ENCODE measurements at regions not wholly inside any gene's neighbourhood (a gene's known extent, or its start where the extent isn't known, plus 50 kb on each side); places are given as distances from the start of the nearest gene placed in this dataset.
"Not testable (repeated sequence)": the region's sequence is repeated elsewhere in the genome, so short reads cannot be mapped to it uniquely, and the experiment has no call there.

DNA sequence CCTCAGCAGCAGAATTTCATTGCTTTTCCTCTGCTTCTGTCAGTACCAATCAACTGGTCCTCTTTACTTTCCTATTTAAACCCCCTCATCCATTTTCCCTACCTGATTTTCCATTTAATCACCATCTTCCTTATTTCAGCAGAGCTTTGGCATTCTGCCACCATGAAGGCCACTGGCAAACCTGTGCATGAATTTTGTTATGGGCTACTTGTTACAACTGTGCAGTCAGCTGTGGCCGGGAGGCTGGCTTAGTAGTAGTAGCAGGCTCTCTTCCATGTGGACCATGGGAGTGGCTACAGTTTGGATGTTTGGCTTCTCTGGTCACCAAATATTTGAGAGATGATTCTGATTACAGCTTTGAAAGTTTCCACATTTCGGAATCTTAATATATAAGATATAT is 976.6 kb upstream of the SEMA6A start:
- Histone ChIP-seq H3K9me3 (ENCODE audit: control insufficient read depth in 1 of 2, low read length in 2 of 2) (no peaks in the 10 kb centered on the region), H3K27me3 (ENCODE audit: control insufficient read depth in 1 of 2, insufficient read depth in 2 of 2, low read length in 2 of 2) (no peaks in the 10 kb centered on the region), H3K4me1 (ENCODE audit: control insufficient read depth in 1 of 2, insufficient read depth in 2 of 2, low read length in 2 of 2) (no peaks in the 10 kb centered on the region), H3K9ac (ENCODE audit: low read depth in 1 of 2, low read length in 2 of 2) (no peak overlapping the region), H3K36me3 (ENCODE audit: control insufficient read depth in 1 of 2, insufficient read depth in 2 of 2, low read length in 2 of 2) (no peaks in the 10 kb centered on the region), H3K4me3 (ENCODE audit: low read depth in 1 of 2, low read length in 2 of 2) (no peak overlapping the region), H3K27ac (ENCODE audit: low read depth, low read length) (no peak overlapping the region)

DNA sequence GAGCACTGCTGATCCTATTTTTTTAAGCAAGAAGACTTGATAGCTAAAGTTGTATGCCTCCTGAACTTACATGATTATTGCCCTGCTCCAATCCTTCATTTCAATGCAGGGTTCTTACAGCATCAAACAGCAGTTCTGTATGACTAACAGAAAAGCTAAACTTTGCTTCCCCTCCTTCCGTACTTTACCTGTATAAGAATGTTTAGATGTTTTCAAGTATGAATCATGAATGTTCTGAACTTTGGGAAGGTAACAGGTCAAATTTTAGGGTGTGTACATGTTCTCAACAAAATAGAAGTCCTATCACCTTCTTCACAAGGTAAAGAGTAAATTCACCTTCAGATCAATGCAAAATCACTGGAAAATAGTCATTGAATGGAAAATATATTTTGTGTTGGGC is 972.6 kb upstream of the SEMA6A start:
- Histone ChIP-seq H3K36me3 (ENCODE audit: control insufficient read depth in 1 of 2, insufficient read depth in 2 of 2, low read length in 2 of 2) (no peaks in the 10 kb centered on the region), H3K9ac (ENCODE audit: low read depth in 1 of 2, low read length in 2 of 2) (no peak overlapping the region), H3K27me3 (ENCODE audit: control insufficient read depth in 1 of 2, insufficient read depth in 2 of 2, low read length in 2 of 2) (no peaks in the 10 kb centered on the region), H3K4me3 (ENCODE audit: low read depth in 1 of 2, low read length in 2 of 2) (no peak overlapping the region), H3K4me1 (ENCODE audit: control insufficient read depth in 1 of 2, insufficient read depth in 2 of 2, low read length in 2 of 2) (no peaks in the 10 kb centered on the region), H3K27ac (ENCODE audit: low read depth, low read length) (no peak overlapping the region), H3K9me3 (ENCODE audit: control insufficient read depth in 1 of 2, low read length in 2 of 2) (no peaks in the 10 kb centered on the region)

- H3K4me3 ChIP-seq (ENCODE audit: low read depth in 1 of 2, low read length in 2 of 2) = no peak overlapping the region
- no peaks in the 10 kb centered on the region for H3K9me3 ChIP-seq (ENCODE audit: control insufficient read depth in 1 of 2, low read length in 2 of 2)
- no peaks in the 10 kb centered on the region for H3K4me1 ChIP-seq (ENCODE audit: control insufficient read depth in 1 of 2, insufficient read depth in 2 of 2, low read length in 2 of 2)
- no peaks in the 10 kb centered on the region for H3K36me3 ChIP-seq (ENCODE audit: control insufficient read depth in 1 of 2, insufficient read depth in 2 of 2, low read length in 2 of 2)
- no peak overlapping the region for H3K9ac ChIP-seq (ENCODE audit: low read depth in 1 of 2, low read length in 2 of 2)
- H3K27ac ChIP-seq (ENCODE audit: low read depth, low read length) = no peak overlapping the region
- no peaks in the 10 kb centered on the region for H3K27me3 ChIP-seq (ENCODE audit: control insufficient read depth in 1 of 2, insufficient read depth in 2 of 2, low read length in 2 of 2)
Observed at GRCh38 chr5:117539692-117540091, 965.1 kb upstream of the SEMA6A start.

DNA sequence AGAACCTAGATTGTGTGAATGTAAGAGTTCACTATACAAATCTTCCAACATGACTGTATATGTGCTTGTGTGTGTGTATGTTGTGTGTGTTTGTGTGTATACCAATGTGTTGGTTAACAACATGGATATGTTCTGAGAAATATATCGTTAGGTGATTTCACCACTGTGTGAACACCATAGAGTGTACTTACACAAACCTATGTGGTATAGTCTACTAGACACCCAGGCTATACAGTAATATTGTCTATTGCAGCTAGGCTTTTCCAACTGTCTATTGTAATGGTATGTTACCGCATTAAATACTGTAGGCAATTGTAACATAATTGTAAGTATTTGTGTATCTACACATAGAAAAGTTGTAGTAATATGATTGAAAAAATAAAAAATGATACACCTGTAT is 959.2 kb upstream of the SEMA6A start:
- peaks cover 0 to 3% of the 10 kb centered on the region in 2 donors for H3K9me3 ChIP-seq (ENCODE audit: control insufficient read depth in 1 of 2, low read length in 2 of 2)
- H3K4me3 ChIP-seq (ENCODE audit: low read depth in 1 of 2, low read length in 2 of 2) = no peak overlapping the region
- no peaks in the 10 kb centered on the region for H3K27me3 ChIP-seq (ENCODE audit: control insufficient read depth in 1 of 2, insufficient read depth in 2 of 2, low read length in 2 of 2)
- no peaks in the 10 kb centered on the region for H3K4me1 ChIP-seq (ENCODE audit: control insufficient read depth in 1 of 2, insufficient read depth in 2 of 2, low read length in 2 of 2)
- no peaks in the 10 kb centered on the region for H3K36me3 ChIP-seq (ENCODE audit: control insufficient read depth in 1 of 2, insufficient read depth in 2 of 2, low read length in 2 of 2)
- no peak overlapping the region for H3K9ac ChIP-seq (ENCODE audit: low read depth in 1 of 2, low read length in 2 of 2)
- no peak overlapping the region for H3K27ac ChIP-seq (ENCODE audit: low read depth, low read length)

DNA sequence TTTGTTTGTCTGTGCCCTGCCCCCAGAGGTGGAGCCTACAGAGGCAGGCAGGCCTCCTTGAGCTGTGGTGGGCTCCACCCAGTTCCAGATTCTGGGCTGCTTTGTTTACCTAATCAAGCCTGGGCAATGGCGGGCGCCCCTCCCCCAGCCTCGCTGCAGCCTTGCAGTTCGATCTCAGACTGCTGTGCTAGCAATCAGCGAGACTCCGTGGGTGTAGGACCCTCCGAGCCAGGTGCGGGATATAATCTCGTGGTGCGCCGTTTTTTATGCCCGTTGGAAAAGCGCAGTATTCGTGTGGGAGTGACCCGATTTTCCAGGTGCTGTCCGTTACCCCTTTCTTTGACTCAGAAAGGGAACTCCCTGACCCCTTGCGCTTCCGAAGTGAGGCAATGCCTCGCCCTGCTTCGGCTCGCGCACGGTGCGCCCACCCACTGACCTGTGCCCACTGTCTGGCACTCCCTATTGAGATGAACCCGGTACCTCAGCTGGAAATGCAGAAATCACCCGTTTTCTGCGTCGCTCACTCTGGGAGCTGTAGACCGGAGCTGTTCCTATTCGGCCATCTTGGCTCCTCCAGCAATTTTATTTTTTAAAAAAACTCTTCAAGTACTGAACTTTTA is 958.5 kb upstream of the SEMA6A start:
- not testable (repeated sequence) for H3K27me3 ChIP-seq (ENCODE audit: control insufficient read depth in 1 of 2, insufficient read depth in 2 of 2, low read length in 2 of 2); H3K4me3 ChIP-seq (ENCODE audit: low read depth in 1 of 2, low read length in 2 of 2); H3K36me3 ChIP-seq (ENCODE audit: control insufficient read depth in 1 of 2, insufficient read depth in 2 of 2, low read length in 2 of 2); H3K4me1 ChIP-seq (ENCODE audit: control insufficient read depth in 1 of 2, insufficient read depth in 2 of 2, low read length in 2 of 2); H3K9ac ChIP-seq (ENCODE audit: low read depth in 1 of 2, low read length in 2 of 2); H3K27ac ChIP-seq (ENCODE audit: low read depth, low read length); H3K9me3 ChIP-seq (ENCODE audit: control insufficient read depth in 1 of 2, low read length in 2 of 2)

DNA sequence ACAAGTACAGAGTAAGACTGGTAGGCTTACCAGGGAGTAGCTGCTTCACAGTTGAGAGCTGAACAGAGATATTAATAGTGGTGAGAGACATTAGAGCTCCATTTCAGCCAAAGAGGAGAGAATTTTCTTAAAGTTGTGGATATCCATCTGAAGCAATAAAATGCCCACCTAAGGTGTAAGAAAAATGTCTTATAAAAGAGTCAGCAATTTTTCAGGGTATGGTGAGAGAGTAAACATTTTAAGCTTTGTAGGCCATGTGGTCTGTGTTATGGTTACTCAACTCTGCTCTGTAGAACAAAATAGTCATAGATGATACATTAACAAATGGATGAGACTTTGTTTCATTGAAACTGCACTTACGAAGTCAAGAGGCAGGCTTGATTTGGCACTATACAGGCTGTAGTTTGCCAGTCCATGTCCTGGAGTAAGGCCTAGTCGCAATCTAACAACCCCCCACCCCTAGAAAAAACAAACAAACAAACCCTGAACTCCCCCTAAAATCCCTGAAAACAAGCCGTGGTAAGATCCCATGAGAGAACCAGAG is 945.4 kb upstream of the SEMA6A start:
- H3K27ac ChIP-seq (ENCODE audit: low read depth, low read length) = no peak overlapping the region
- no peaks in the 10 kb centered on the region for H3K4me1 ChIP-seq (ENCODE audit: control insufficient read depth in 1 of 2, insufficient read depth in 2 of 2, low read length in 2 of 2)
- H3K4me3 ChIP-seq (ENCODE audit: low read depth in 1 of 2, low read length in 2 of 2) = no peak overlapping the region
- peaks cover 0 to 3% of the 10 kb centered on the region in 2 donors for H3K9me3 ChIP-seq (ENCODE audit: control insufficient read depth in 1 of 2, low read length in 2 of 2)
- no peaks in the 10 kb centered on the region for H3K36me3 ChIP-seq (ENCODE audit: control insufficient read depth in 1 of 2, insufficient read depth in 2 of 2, low read length in 2 of 2)
- H3K27me3 ChIP-seq (ENCODE audit: control insufficient read depth in 1 of 2, insufficient read depth in 2 of 2, low read length in 2 of 2) = no peaks in the 10 kb centered on the region
- H3K9ac ChIP-seq (ENCODE audit: low read depth in 1 of 2, low read length in 2 of 2) = no peak overlapping the region

DNA sequence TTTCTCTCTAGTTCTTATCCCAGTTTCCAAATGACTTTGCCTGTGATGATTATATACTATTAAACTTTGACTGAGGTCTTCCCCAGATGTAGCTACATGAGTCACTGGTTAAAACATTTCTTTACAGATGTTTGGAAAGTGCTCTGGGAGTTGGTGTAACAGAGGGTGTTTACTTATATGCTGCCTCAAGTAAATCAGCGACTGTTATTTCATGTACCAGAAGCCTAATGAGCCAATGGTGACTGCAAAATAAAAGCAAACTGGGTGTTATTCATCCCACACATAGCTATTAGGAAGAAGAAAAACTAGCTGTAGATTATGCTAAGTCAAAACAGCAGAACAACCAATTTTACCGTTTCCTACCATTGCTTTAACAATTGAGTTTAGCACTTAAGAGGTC is 929.7 kb upstream of the SEMA6A start:
- no peaks in the 10 kb centered on the region for H3K9me3 ChIP-seq (ENCODE audit: control insufficient read depth in 1 of 2, low read length in 2 of 2)

DNA sequence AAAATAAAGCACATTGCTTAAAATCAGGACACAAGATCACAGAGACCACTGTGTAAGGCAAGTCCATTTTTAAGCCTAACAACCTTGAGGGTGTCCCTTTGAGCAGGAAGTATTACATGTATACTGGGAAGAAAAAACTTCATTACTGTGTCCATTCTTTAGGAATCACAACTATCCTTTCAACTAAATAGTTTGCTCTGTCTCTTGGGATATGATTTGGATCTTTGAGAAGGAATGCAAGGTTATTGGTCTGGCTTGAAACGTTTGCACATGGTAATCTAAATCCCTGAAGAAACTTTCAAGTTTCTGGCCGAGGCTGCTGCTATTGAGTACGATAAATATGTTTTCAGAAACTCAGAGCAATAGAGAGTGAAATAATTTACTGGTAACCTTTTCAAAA is 923.0 kb upstream of the SEMA6A start:
- H3K36me3 ChIP-seq (ENCODE audit: control insufficient read depth in 1 of 2, insufficient read depth in 2 of 2, low read length in 2 of 2) = no peaks in the 10 kb centered on the region
- H3K9me3 ChIP-seq (ENCODE audit: control insufficient read depth in 1 of 2, low read length in 2 of 2) = no peaks in the 10 kb centered on the region
- no peaks in the 10 kb centered on the region for H3K4me1 ChIP-seq (ENCODE audit: control insufficient read depth in 1 of 2, insufficient read depth in 2 of 2, low read length in 2 of 2)
- H3K4me3 ChIP-seq (ENCODE audit: low read depth in 1 of 2, low read length in 2 of 2) = no peak overlapping the region
- H3K27me3 ChIP-seq (ENCODE audit: control insufficient read depth in 1 of 2, insufficient read depth in 2 of 2, low read length in 2 of 2) = no peaks in the 10 kb centered on the region
- no peak overlapping the region for H3K9ac ChIP-seq (ENCODE audit: low read depth in 1 of 2, low read length in 2 of 2)
- H3K27ac ChIP-seq (ENCODE audit: low read depth, low read length) = no peak overlapping the region

More for the DNA sequence above, 929.7 kb upstream of the SEMA6A start:
- Histone ChIP-seq H3K36me3 (ENCODE audit: control insufficient read depth in 1 of 2, insufficient read depth in 2 of 2, low read length in 2 of 2) (no peaks in the 10 kb centered on the region), H3K4me3 (ENCODE audit: low read depth in 1 of 2, low read length in 2 of 2) (no peak overlapping the region), H3K27ac (ENCODE audit: low read depth, low read length) (no peak overlapping the region), H3K27me3 (ENCODE audit: control insufficient read depth in 1 of 2, insufficient read depth in 2 of 2, low read length in 2 of 2) (no peaks in the 10 kb centered on the region), H3K4me1 (ENCODE audit: control insufficient read depth in 1 of 2, insufficient read depth in 2 of 2, low read length in 2 of 2) (no peaks in the 10 kb centered on the region), H3K9ac (ENCODE audit: low read depth in 1 of 2, low read length in 2 of 2) (no peak overlapping the region)

- Histone ChIP-seq H3K4me3 (ENCODE audit: low read depth in 1 of 2, low read length in 2 of 2) (no peak overlapping the region), H3K9me3 (ENCODE audit: control insufficient read depth in 1 of 2, low read length in 2 of 2) (no peaks in the 10 kb centered on the region), H3K27me3 (ENCODE audit: control insufficient read depth in 1 of 2, insufficient read depth in 2 of 2, low read length in 2 of 2) (no peaks in the 10 kb centered on the region), H3K27ac (ENCODE audit: low read depth, low read length) (no peak overlapping the region), H3K9ac (ENCODE audit: low read depth in 1 of 2, low read length in 2 of 2) (no peak overlapping the region), H3K36me3 (ENCODE audit: control insufficient read depth in 1 of 2, insufficient read depth in 2 of 2, low read length in 2 of 2) (no peaks in the 10 kb centered on the region), H3K4me1 (ENCODE audit: control insufficient read depth in 1 of 2, insufficient read depth in 2 of 2, low read length in 2 of 2) (no peaks in the 10 kb centered on the region)
Observed at GRCh38 chr5:117496801-117497200, 922.2 kb upstream of the SEMA6A start.

- Histone ChIP-seq H3K9me3 (ENCODE audit: control insufficient read depth in 1 of 2, low read length in 2 of 2) (no peaks in the 10 kb centered on the region), H3K27me3 (ENCODE audit: control insufficient read depth in 1 of 2, insufficient read depth in 2 of 2, low read length in 2 of 2) (no peaks in the 10 kb centered on the region), H3K4me3 (ENCODE audit: low read depth in 1 of 2, low read length in 2 of 2) (no peak overlapping the region), H3K27ac (ENCODE audit: low read depth, low read length) (no peak overlapping the region), H3K36me3 (ENCODE audit: control insufficient read depth in 1 of 2, insufficient read depth in 2 of 2, low read length in 2 of 2) (no peaks in the 10 kb centered on the region), H3K9ac (ENCODE audit: low read depth in 1 of 2, low read length in 2 of 2) (no peak overlapping the region), H3K4me1 (ENCODE audit: control insufficient read depth in 1 of 2, insufficient read depth in 2 of 2, low read length in 2 of 2) (no peaks in the 10 kb centered on the region)
Observed at GRCh38 chr5:117494188-117494587, 919.6 kb upstream of the SEMA6A start.
